ENCODE measurements at regions not wholly inside any gene's neighbourhood (a gene's known extent, or its start where the extent isn't known, plus 50 kb on each side); places are given as distances from the start of the nearest gene placed in this dataset.

DNA sequence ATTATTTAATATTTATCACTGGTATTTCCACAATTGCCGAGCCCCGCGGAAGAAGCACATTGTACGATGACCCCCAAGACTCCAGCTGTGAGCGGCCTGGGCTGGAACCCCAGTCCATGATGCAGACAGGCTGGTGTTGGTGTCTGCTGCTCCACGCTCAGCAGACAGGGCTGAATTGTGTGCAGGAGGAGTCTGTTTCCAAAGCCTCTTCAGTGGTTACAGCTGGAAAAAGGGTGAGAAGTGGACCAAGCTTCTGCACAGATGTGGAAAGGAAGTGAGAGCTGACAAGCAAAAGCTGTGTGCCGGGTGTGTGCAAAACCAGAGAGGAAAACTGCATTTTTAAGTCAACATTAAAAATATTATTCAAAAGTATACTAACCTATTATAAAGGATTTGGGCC lies 500.4 kb downstream of the GALR1 start:
- no peaks in the 10 kb centered on the region for H3K79me2 ChIP-seq (ENCODE audit: control insufficient read depth, insufficient read depth, low read length)
- H3K27ac ChIP-seq (ENCODE audit: insufficient read depth, low read length): no peak overlapping the region
- H3K4me2 ChIP-seq (ENCODE audit: extremely low read depth, insufficient read depth, low read length): no peak overlapping the region
- H2AFZ ChIP-seq (ENCODE audit: low read length): no peak overlapping the region
- H3K36me3 ChIP-seq (ENCODE audit: control insufficient read depth, insufficient read depth, low read length): no peaks in the 10 kb centered on the region
- no peaks in the 10 kb centered on the region for H4K20me1 ChIP-seq (ENCODE audit: control insufficient read depth, extremely low read depth, insufficient read depth, low read length)
- no peaks in the 10 kb centered on the region for H3K9me3 ChIP-seq (ENCODE audit: control insufficient read depth, insufficient read depth, low read depth, low read length)
- TF ChIP-seq CTCF (conservative IDR thresholded peaks at IDR 0.05 in 1 of 2, IDR thresholded peaks at IDR 0.05 in 1 of 2; ENCODE audit: low read depth in 1 of 2, low read length in 2 of 2): no peak
- no peak for TF ChIP-seq EZH2 (IDR thresholded peaks at IDR 0.05; ENCODE audit: low read length, missing control alignments)
- no peak overlapping the region for H3K4me3 ChIP-seq (replicated peaks in 1 of 4; ENCODE audit: control extremely low read depth in 1 of 4, insufficient read depth in 1 of 4, low read depth in 3 of 4, low read length in 4 of 4)
- H3K4me1 ChIP-seq (ENCODE audit: control insufficient read depth, extremely low read depth, insufficient read depth, low read length): no peaks in the 10 kb centered on the region
- DNase-seq (ENCODE audit: low read depth in 2 of 2): no peak
- no peak overlapping the region for H3K9ac ChIP-seq (ENCODE audit: insufficient read depth, low read length)
- no peaks in the 10 kb centered on the region for H3K27me3 ChIP-seq (ENCODE audit: control insufficient read depth, insufficient read depth, low read length)

DNA sequence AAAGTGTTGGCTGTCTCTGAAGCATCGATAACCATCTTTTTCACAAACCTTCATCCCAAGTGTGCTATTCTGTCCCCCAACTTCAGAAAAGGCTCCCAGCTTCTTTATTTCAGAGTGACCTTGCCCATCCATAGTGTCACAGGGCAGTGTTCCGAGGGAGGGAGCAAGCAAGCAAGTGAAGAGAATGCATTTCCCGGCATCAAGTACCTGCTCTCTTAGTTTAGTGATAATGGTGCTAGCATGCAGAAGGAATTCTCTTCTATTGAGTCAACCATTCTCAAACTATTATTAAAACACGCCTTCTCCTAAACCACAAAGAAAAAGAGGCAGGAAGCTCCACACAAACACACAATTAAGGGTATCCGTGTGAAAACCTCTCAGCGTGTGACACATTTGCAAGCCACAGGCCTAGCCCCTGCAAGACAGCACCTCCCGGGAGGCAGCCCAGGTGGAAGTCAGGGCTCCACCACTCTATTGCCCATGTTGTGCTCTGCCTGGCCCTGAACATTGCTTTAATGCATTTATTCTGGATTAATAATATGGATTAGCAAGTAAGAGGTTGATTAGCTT lies 504.9 kb downstream of the GALR1 start:
- H3K9ac ChIP-seq (ENCODE audit: insufficient read depth, low read length): no peak overlapping the region
- no peaks in the 10 kb centered on the region for H4K20me1 ChIP-seq (ENCODE audit: control insufficient read depth, extremely low read depth, insufficient read depth, low read length)
- H3K79me2 ChIP-seq (ENCODE audit: control insufficient read depth, insufficient read depth, low read length): no peaks in the 10 kb centered on the region
- H3K27ac ChIP-seq (ENCODE audit: insufficient read depth, low read length): no peak overlapping the region
- H3K27me3 ChIP-seq (ENCODE audit: control insufficient read depth, insufficient read depth, low read length): no peaks in the 10 kb centered on the region
- no peak overlapping the region for H3K4me2 ChIP-seq (ENCODE audit: extremely low read depth, insufficient read depth, low read length)
- H3K4me1 ChIP-seq (ENCODE audit: control insufficient read depth, extremely low read depth, insufficient read depth, low read length): no peaks in the 10 kb centered on the region
- no peak for DNase-seq (ENCODE audit: low read depth in 2 of 2)
- H3K9me3 ChIP-seq (ENCODE audit: control insufficient read depth, insufficient read depth, low read depth, low read length): no peaks in the 10 kb centered on the region
- H3K36me3 ChIP-seq (ENCODE audit: control insufficient read depth, insufficient read depth, low read length): no peaks in the 10 kb centered on the region
- no peak overlapping the region for H3K4me3 ChIP-seq (replicated peaks in 1 of 4; ENCODE audit: control extremely low read depth in 1 of 4, insufficient read depth in 1 of 4, low read depth in 3 of 4, low read length in 4 of 4)
- no peak overlapping the region for H2AFZ ChIP-seq (ENCODE audit: low read length)
- TF ChIP-seq CTCF (conservative IDR thresholded peaks at IDR 0.05 in 1 of 2, IDR thresholded peaks at IDR 0.05 in 1 of 2; ENCODE audit: low read depth in 1 of 2, low read length in 2 of 2) (no peak), EZH2 (IDR thresholded peaks at IDR 0.05; ENCODE audit: low read length, missing control alignments) (no peak)

GRCh38 chr18:77755187-77755586 lies 505.5 kb downstream of the GALR1 start:
- Histone ChIP-seq H2AFZ (ENCODE audit: low read length) (no peak overlapping the region), H4K20me1 (ENCODE audit: control insufficient read depth, extremely low read depth, insufficient read depth, low read length) (no peaks in the 10 kb centered on the region), H3K27ac (ENCODE audit: insufficient read depth, low read length) (no peak overlapping the region), H3K79me2 (ENCODE audit: control insufficient read depth, insufficient read depth, low read length) (no peaks in the 10 kb centered on the region), H3K4me3 (replicated peaks in 1 of 4; ENCODE audit: control extremely low read depth in 1 of 4, insufficient read depth in 1 of 4, low read depth in 3 of 4, low read length in 4 of 4) (no peak overlapping the region), H3K27me3 (ENCODE audit: control insufficient read depth, insufficient read depth, low read length) (no peaks in the 10 kb centered on the region), H3K4me1 (ENCODE audit: control insufficient read depth, extremely low read depth, insufficient read depth, low read length) (no peaks in the 10 kb centered on the region), H3K4me2 (ENCODE audit: extremely low read depth, insufficient read depth, low read length) (no peak overlapping the region), H3K36me3 (ENCODE audit: control insufficient read depth, insufficient read depth, low read length) (no peaks in the 10 kb centered on the region), H3K9me3 (ENCODE audit: control insufficient read depth, insufficient read depth, low read depth, low read length) (no peaks in the 10 kb centered on the region), H3K9ac (ENCODE audit: insufficient read depth, low read length) (no peak overlapping the region)
- TF ChIP-seq EZH2 (IDR thresholded peaks at IDR 0.05; ENCODE audit: low read length, missing control alignments) (no peak), CTCF (conservative IDR thresholded peaks at IDR 0.05 in 1 of 2, IDR thresholded peaks at IDR 0.05 in 1 of 2; ENCODE audit: low read depth in 1 of 2, low read length in 2 of 2) (no peak)
- DNase-seq (ENCODE audit: low read depth in 2 of 2): no peak

All from fibroblast of lung (primary cell).